Activated CD8-positive, alpha-beta memory T cell treated with anti-CD3 and anti-CD28 coated beads, Interleukin-2, amount 50 U/mL, for 4 hours (primary cell): ENCODE measurements at regions not wholly inside any gene's neighbourhood (a gene's known extent, or its start where the extent isn't known, plus 50 kb on each side); places are given as distances from the start of the nearest gene placed in this dataset.
"Not testable (repeated sequence)": the region's sequence is repeated elsewhere in the genome, so short reads cannot be mapped to it uniquely, and the experiment has no call there.

ENCODE experiments used
- DNase-seq: peaks from one replicate; pipeline ENCODE4 v3.0.0-alpha.2; 2020

- no peak for DNase-seq
Observed at GRCh38 chr1:25131794-25132193, 100.5 kb downstream of the SYF2 start.

- no peak for DNase-seq
Observed at GRCh38 chr1:25130895-25131294, 101.4 kb downstream of the SYF2 start.

GRCh38 chr1:25129380-25129779 is 102.9 kb downstream of the SYF2 start:
- DNase-seq, result no peak

- DNase-seq, result no peak
Observed at GRCh38 chr1:25128121-25128621, 104.1 kb downstream of the SYF2 start.

GRCh38 chr1:25126562-25126961 is 105.7 kb downstream of the SYF2 start:
- DNase-seq, result no peak

GRCh38 chr1:25123551-25123950 is 108.8 kb downstream of the SYF2 start:
- no peak for DNase-seq

- DNase-seq, result no peak
Observed at GRCh38 chr1:25122747-25123146, 109.6 kb downstream of the SYF2 start.

- no peak for DNase-seq
Observed at GRCh38 chr1:25120281-25120680, 112.0 kb downstream of the SYF2 start.

- DNase-seq, result no peak
Observed at GRCh38 chr1:25118546-25118945, 113.8 kb downstream of the SYF2 start.

- DNase-seq, result no peak
Observed at GRCh38 chr1:25117233-25117823, 115.0 kb downstream of the SYF2 start.

- no peak for DNase-seq
Observed at GRCh38 chr1:25116832-25117231, 115.5 kb downstream of the SYF2 start.

GRCh38 chr1:25116117-25116516 is 116.2 kb downstream of the SYF2 start:
- DNase-seq, result not testable (repeated sequence)

- DNase-seq, result no peak
Observed at GRCh38 chr1:25113731-25114130, 118.6 kb downstream of the SYF2 start.

GRCh38 chr1:25113086-25113485 is 119.2 kb downstream of the SYF2 start:
- DNase-seq, result no peak

GRCh38 chr1:25112400-25112799 is 119.9 kb downstream of the SYF2 start:
- DNase-seq, result no peak

- DNase-seq, result no peak
Observed at GRCh38 chr1:25111706-25112105, 120.6 kb downstream of the SYF2 start.

- no peak for DNase-seq
Observed at GRCh38 chr1:25110485-25110884, 121.8 kb downstream of the SYF2 start.

- DNase-seq, result no peak
Observed at GRCh38 chr1:25110036-25110435, 122.3 kb downstream of the SYF2 start.

GRCh38 chr1:25109531-25109951 is 122.8 kb downstream of the SYF2 start:
- DNase-seq, result no peak

GRCh38 chr1:25107643-25108010 is 124.7 kb downstream of the SYF2 start:
- no peak for DNase-seq

- no peak for DNase-seq
Observed at GRCh38 chr1:25106976-25107642, 125.2 kb downstream of the SYF2 start.

- no peak for DNase-seq
Observed at GRCh38 chr1:25106352-25106751, 126.0 kb downstream of the SYF2 start.

- DNase-seq, result no peak
Observed at GRCh38 chr1:25105836-25106235, 126.5 kb downstream of the SYF2 start.

GRCh38 chr1:25104932-25105561 is 127.3 kb downstream of the SYF2 start:
- DNase-seq, result no peak
